SK-N-SH (cell line): ENCODE measurements at regions not wholly inside any gene's neighbourhood (a gene's known extent, or its start where the extent isn't known, plus 50 kb on each side); places are given as distances from the start of the nearest gene placed in this dataset.

Source experiments
- CTCF ChIA-PET: fragments of 300-600, 350-600 bp; formaldehyde crosslinking; extraction: SDS; loops from one replicate; lab custom pipeline; 2021; lab: Yijun Ruan, JAX
- POLR2A ChIA-PET: fragments of 350-600 bp; sonication (Branson Sonifier 250); formaldehyde crosslinking; extraction: SDS; loops from one replicate; lab custom pipeline; 2020; ENCODE audit warnings: antibody characterized with exemption, inconsistent platforms; lab: Yijun Ruan, JAX
- DNase-seq: peaks from one replicate; pipeline ENCODE4 v3.0.0; 2012
- H2AFZ ChIP-seq: fragments of 200-600 bp; sonication (generic); 2 replicates; pipeline ENCODE4 v1.8.1; 2016; ENCODE audit warnings: antibody characterized with exemption, mild to moderate bottlenecking, low read depth
- H3F3A ChIP-seq: fragments of 200-600 bp; sonication (generic); replicated peaks from 2 replicates; pipeline ENCODE3; 2016; ENCODE audit warnings: antibody characterized with exemption, mild to moderate bottlenecking; ENCODE audit not compliant: insufficient read depth
- H3K27ac ChIP-seq, 2 experiments: fragments of 200-500 bp in 1 of 2; fragments of 200-600 bp in 1 of 2; sonication (Bioruptor generic) in 1 of 2; sonication (generic), shearing (Covaris generic) in 1 of 2; 2 replicates each; pipeline versions ENCODE4 v1.5.1 to v1.6.1; 2014 to 2016; ENCODE audit warnings: low read depth in 2 of 2, inconsistent platforms in 1 of 2, low read length in 1 of 2, mild to moderate bottlenecking in 1 of 2, mixed read lengths in 1 of 2
- H3K27me3 ChIP-seq: fragments of 200-600 bp; sonication (generic), shearing (Covaris generic); 2 replicates; pipeline ENCODE4 v1.6.1; 2016; ENCODE audit warnings: mixed run types; ENCODE audit not compliant: insufficient read depth
- H3K36me3 ChIP-seq, 2 experiments: fragments of 200-500 bp in 1 of 2; fragments of 200-600 bp in 1 of 2; sonication (Bioruptor generic) in 1 of 2; sonication (generic) in 1 of 2; replicated peaks in 1 of 2; 2 replicates each; pipeline versions ENCODE3 to v1.5.1; 2014 to 2016; ENCODE audit warnings: low read length in 1 of 2, mild to moderate bottlenecking in 1 of 2; ENCODE audit not compliant: insufficient read depth in 2 of 2, control insufficient read depth in 1 of 2
- H3K4me1 ChIP-seq, 2 experiments: fragments of 200-500 bp in 1 of 2; fragments of 200-600 bp in 1 of 2; sonication (Bioruptor generic) in 1 of 2; sonication (generic), shearing (Covaris generic) in 1 of 2; 2 replicates each; pipeline versions ENCODE4 v1.5.1 to v1.6.1; 2014 to 2016; ENCODE audit warnings: low read depth in 1 of 2, low read length in 1 of 2, mixed run types in 1 of 2; ENCODE audit not compliant: insufficient read depth in 2 of 2, control insufficient read depth in 1 of 2
- H3K4me2 ChIP-seq: fragments of 200-600 bp; sonication (generic), shearing (Covaris generic); 2 replicates; pipeline ENCODE4 v1.6.1; 2017; ENCODE audit warnings: mixed run types
- H3K4me3 ChIP-seq, 2 experiments: fragments of 200-500 bp in 1 of 2; fragments of 200-600 bp in 1 of 2; sonication (Bioruptor generic) in 1 of 2; sonication (generic), shearing (Covaris generic) in 1 of 2; 2 replicates each; pipeline versions ENCODE4 v1.5.1 to v1.8.1; 2014 to 2016; ENCODE audit warnings: low read depth in 2 of 2, inconsistent platforms in 1 of 2, low read length in 1 of 2, mild to moderate bottlenecking in 1 of 2, mixed read lengths in 1 of 2, moderate library complexity in 1 of 2
- H3K79me2 ChIP-seq: fragments of 200-600 bp; sonication (generic); 2 replicates; pipeline ENCODE4 v1.8.1; 2017; ENCODE audit warnings: mild to moderate bottlenecking; ENCODE audit not compliant: insufficient read depth
- H3K9ac ChIP-seq: fragments of 200-600 bp; sonication (generic); 2 replicates; pipeline ENCODE4 v1.6.1; 2017; ENCODE audit warnings: mixed run types
- H3K9me2 ChIP-seq: fragments of 200-600 bp; sonication (generic); 2 replicates; pipeline ENCODE4 v1.6.1; 2017; ENCODE audit warnings: mixed run types
- H3K9me3 ChIP-seq: fragments of 200-600 bp; sonication (generic); 2 replicates; pipeline ENCODE4 v1.6.1; 2017; ENCODE audit warnings: mixed run types, mild to moderate bottlenecking, moderate library complexity
- H4K20me1 ChIP-seq: fragments of 200-600 bp; sonication (generic); 2 replicates; pipeline ENCODE4 v1.6.1; 2017; ENCODE audit warnings: mild to moderate bottlenecking, mixed run types; ENCODE audit not compliant: insufficient read depth
- CHD2 ChIP-seq: fragments of 150-350 bp; IDR thresholded peaks from 2 replicates; pipeline ENCODE4 v1.6.1; 2018; ENCODE audit warnings: low read length; ENCODE audit not compliant: partially characterized antibody
- CTCF ChIP-seq: fragments of 200-600 bp; sonication (generic); IDR thresholded peaks from 2 replicates; pipeline ENCODE4 v1.6.1; 2017; ENCODE audit warnings: antibody characterized with exemption, mild to moderate bottlenecking, moderate library complexity
- FOXJ3 ChIP-seq: sonication (generic); formaldehyde crosslinking; IDR thresholded peaks from 2 replicates; pipeline ENCODE4 v1.5.1; 2020; ENCODE audit warnings: mild to moderate bottlenecking, missing genetic modification reagents
- GATA2 ChIP-seq: sonication (generic); formaldehyde crosslinking; IDR thresholded peaks from 2 replicates; pipeline ENCODE4 v1.5.0; 2020; ENCODE audit warnings: mild to moderate bottlenecking, missing genetic modification reagents
- IRF3 ChIP-seq: fragments of 150-350 bp; IDR thresholded peaks from 2 replicates; pipeline ENCODE4 v1.6.1; 2016; ENCODE audit warnings: mild to moderate bottlenecking, low read depth, low read length
- MXI1 ChIP-seq: IDR thresholded peaks from 2 replicates; pipeline ENCODE4 v1.6.1; 2012; ENCODE audit warnings: mild to moderate bottlenecking, low read depth, low read length, improper control_type of control experiment
- NFIC ChIP-seq: IDR thresholded peaks from 2 replicates; pipeline ENCODE4 v1.4.0; 2012; ENCODE audit warnings: borderline replicate concordance
- NRF1 ChIP-seq: IDR thresholded peaks from 2 replicates; pipeline ENCODE4 v1.6.1; 2012; ENCODE audit warnings: low read depth, mild to moderate bottlenecking, low read length
- POLR2AphosphoS5 ChIP-seq: IDR thresholded peaks from 2 replicates; pipeline ENCODE4 v1.6.1; 2012; ENCODE audit warnings: low read depth, low read length
- RAD21 ChIP-seq: IDR thresholded peaks from 2 replicates; pipeline ENCODE4 v1.6.1; 2012; ENCODE audit warnings: mild to moderate bottlenecking, low read length
- SMC3 ChIP-seq: IDR thresholded peaks from 2 replicates; pipeline ENCODE4 v1.6.1; 2012; ENCODE audit warnings: low read depth, low read length, improper control_type of control experiment
- TAF1 ChIP-seq: IDR thresholded peaks from 2 replicates; pipeline ENCODE4 v1.6.1; 2012; ENCODE audit warnings: low read depth, mild to moderate bottlenecking, low read length, moderate library complexity, borderline replicate concordance
- TCF12 ChIP-seq: IDR thresholded peaks from 2 replicates; pipeline ENCODE4 v1.4.0; 2012
- TEAD4 ChIP-seq: IDR thresholded peaks from 2 replicates; pipeline ENCODE4 v1.4.0; 2012; ENCODE audit warnings: mild to moderate bottlenecking, borderline replicate concordance; ENCODE audit not compliant: insufficient read depth
- ZBTB33 ChIP-seq: IDR thresholded peaks from 2 replicates; pipeline ENCODE4 v1.4.0; 2012; ENCODE audit warnings: low read depth, borderline replicate concordance
- WGBS: methylation state at CpG from one replicate; pipeline ENCODE4 v1.1.6; 2017; ENCODE audit warnings: low lambda C conversion rate; 5-methylcytosine and 5-hydroxymethylcytosine counted together
- TF ChIP-seq, protein P1 (sequence below): IDR thresholded peaks from 2 replicates; pipeline ENCODE4 v1.6.1; 2012; ENCODE audit warnings: mild to moderate bottlenecking, low read depth, low read length, moderate library complexity

DNA sequence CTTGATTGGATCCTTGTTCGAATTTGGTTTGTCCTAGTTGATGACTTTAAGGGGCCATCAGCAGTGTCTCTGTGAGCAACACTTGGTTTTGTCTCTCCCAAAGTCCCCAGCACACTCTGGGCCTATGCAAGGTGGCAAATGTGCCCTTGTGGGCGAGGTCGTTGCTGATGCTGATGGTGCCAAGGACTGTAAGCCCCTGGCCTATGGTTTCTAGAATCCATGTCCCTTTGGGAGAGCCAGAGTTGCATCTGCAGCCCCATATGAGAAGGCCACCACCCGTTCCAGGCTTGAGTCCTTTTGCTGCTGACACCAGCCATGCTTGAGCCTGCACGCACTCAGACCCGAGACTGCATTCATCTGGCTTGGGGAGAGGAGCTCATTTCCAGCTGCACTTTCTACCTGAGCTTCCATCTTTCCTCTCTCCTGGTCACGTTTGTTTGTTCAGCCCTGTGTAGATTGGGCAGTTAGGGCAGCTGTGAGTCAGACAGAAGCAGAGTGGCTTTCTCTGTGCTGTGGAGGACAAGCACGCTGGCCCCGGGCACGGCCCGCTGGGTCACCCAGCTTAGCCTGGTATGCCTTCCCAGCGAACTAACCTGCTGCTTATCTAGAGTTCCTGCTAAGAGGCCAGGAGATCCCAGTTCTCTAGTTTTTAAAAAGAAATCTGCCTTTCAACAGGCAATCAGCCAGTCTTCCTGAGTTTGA, 52.1 kb upstream of the CSF3R start:
- no peaks in the 10 kb centered on the region for H3K36me3 ChIP-seq
- H2AFZ ChIP-seq, result no peak overlapping the region
- POLR2A ChIA-PET, result no interaction called here
- H3K27me3 ChIP-seq, result no peaks in the 10 kb centered on the region
- WGBS, result 37% methylated on average over 12 of the region's 12 CpGs
- TF ChIP-seq CHD2 (no peak), CTCF (no peak), TAF1 (no peak), FOXJ3 (CRISPR knock-in tag) (no peak), IRF3 (no peak), ZBTB33 (no peak), GATA2 (CRISPR knock-in tag) (no peak), NRF1 (no peak), POLR2AphosphoS5 (no peak), TCF12 (no peak), MXI1 (no peak), SMC3 (no peak), TEAD4 (no peak), RAD21 (no peak), NFIC (no peak)
- TF ChIP-seq, protein P1, sequence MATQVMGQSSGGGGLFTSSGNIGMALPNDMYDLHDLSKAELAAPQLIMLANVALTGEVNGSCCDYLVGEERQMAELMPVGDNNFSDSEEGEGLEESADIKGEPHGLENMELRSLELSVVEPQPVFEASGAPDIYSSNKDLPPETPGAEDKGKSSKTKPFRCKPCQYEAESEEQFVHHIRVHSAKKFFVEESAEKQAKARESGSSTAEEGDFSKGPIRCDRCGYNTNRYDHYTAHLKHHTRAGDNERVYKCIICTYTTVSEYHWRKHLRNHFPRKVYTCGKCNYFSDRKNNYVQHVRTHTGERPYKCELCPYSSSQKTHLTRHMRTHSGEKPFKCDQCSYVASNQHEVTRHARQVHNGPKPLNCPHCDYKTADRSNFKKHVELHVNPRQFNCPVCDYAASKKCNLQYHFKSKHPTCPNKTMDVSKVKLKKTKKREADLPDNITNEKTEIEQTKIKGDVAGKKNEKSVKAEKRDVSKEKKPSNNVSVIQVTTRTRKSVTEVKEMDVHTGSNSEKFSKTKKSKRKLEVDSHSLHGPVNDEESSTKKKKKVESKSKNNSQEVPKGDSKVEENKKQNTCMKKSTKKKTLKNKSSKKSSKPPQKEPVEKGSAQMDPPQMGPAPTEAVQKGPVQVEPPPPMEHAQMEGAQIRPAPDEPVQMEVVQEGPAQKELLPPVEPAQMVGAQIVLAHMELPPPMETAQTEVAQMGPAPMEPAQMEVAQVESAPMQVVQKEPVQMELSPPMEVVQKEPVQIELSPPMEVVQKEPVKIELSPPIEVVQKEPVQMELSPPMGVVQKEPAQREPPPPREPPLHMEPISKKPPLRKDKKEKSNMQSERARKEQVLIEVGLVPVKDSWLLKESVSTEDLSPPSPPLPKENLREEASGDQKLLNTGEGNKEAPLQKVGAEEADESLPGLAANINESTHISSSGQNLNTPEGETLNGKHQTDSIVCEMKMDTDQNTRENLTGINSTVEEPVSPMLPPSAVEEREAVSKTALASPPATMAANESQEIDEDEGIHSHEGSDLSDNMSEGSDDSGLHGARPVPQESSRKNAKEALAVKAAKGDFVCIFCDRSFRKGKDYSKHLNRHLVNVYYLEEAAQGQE, result no peak
- TF ChIP-seq, all 33 proteins: peak for 0
- CTCF ChIA-PET, result interaction anchor here (1.1 to 4.6 kb wide), 6 partner anchors 8 to 900 kb away, joined by 3 to 39 read pairs (median 5); no protein-coding TSS in a partner anchor
- H3K4me1 ChIP-seq, result peaks cover 0 to 6% of the 10 kb centered on the region in 2 experiments; a peak in 1 of 4 replicates
- no peak for DNase-seq
- H3K79me2 ChIP-seq, result no peaks in the 10 kb centered on the region
- no peaks in the 10 kb centered on the region for H3F3A ChIP-seq
- H4K20me1 ChIP-seq, result no peaks in the 10 kb centered on the region
- no peaks in the 10 kb centered on the region for H3K9me2 ChIP-seq
- H3K4me3 ChIP-seq, result no peak overlapping the region
- H3K27ac ChIP-seq, result no peak overlapping the region
- no peak overlapping the region for H3K9ac ChIP-seq
- H3K4me2 ChIP-seq, result no peak overlapping the region
- H3K9me3 ChIP-seq, result no peaks in the 10 kb centered on the region
